Chondrocyte (in vitro differentiated cells): ENCODE measurements at regions not wholly inside any gene's neighbourhood (a gene's known extent, or its start where the extent isn't known, plus 50 kb on each side); places are given as distances from the start of the nearest gene placed in this dataset.

ENCODE experiments used
- DNase-seq: peaks from one replicate; pipeline ENCODE4 v3.0.0; 2021; ENCODE audit warnings: mixed read lengths, low spot score
- H3K27ac Mint-ChIP-seq: one replicate; pipeline ENCODE4 v1.8.0; 2021; ENCODE audit warnings: mild to moderate bottlenecking, moderate library complexity, mixed read lengths; ENCODE audit not compliant: unreplicated experiment
- H3K27me3 Mint-ChIP-seq: 2 replicates; pipeline ENCODE4 v1.8.0; 2021; ENCODE audit warnings: low read depth, mixed read lengths
- H3K36me3 Mint-ChIP-seq: 2 replicates; pipeline ENCODE4 v1.8.0; 2021; ENCODE audit warnings: low read depth, mixed read lengths
- H3K4me1 Mint-ChIP-seq: 2 replicates; pipeline ENCODE4 v1.8.0; 2021; ENCODE audit warnings: low read depth, mild to moderate bottlenecking, mixed read lengths
- H3K4me3 Mint-ChIP-seq: one replicate; pipeline ENCODE4 v1.8.0; 2021; ENCODE audit warnings: mild to moderate bottlenecking, moderate library complexity, mixed read lengths; ENCODE audit not compliant: unreplicated experiment
- H3K9me3 Mint-ChIP-seq: 2 replicates; pipeline ENCODE4 v1.8.0; 2021; ENCODE audit warnings: low read depth, mixed read lengths
- TF ChIP-seq, protein P1 (sequence below): fragments of 200-600 bp; sonication (generic); IDR thresholded peaks from 2 replicates; pipeline ENCODE4 v1.5.0; 2021; ENCODE audit warnings: antibody characterized with exemption, mild to moderate bottlenecking, moderate library complexity

DNA sequence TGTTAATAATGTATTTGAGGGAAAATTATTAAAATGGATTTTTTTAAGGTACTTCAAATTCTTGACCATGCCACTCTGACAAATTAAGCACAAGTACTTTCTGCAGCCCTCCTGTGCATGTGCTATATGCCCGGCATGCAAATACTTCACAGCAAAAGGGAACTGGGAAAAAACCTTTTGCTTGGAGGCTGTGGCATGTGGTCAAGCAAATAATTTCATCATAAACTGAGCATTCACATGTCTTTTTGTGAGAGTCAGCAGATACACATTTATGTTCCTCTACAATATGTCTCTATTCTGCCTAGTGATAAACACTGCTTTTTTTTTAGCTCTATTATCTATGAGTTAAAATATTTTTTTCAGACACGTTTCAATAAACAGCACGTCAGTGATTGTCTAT lies 53.7 kb upstream of the SEMA3A start:
- TF ChIP-seq, protein P1, sequence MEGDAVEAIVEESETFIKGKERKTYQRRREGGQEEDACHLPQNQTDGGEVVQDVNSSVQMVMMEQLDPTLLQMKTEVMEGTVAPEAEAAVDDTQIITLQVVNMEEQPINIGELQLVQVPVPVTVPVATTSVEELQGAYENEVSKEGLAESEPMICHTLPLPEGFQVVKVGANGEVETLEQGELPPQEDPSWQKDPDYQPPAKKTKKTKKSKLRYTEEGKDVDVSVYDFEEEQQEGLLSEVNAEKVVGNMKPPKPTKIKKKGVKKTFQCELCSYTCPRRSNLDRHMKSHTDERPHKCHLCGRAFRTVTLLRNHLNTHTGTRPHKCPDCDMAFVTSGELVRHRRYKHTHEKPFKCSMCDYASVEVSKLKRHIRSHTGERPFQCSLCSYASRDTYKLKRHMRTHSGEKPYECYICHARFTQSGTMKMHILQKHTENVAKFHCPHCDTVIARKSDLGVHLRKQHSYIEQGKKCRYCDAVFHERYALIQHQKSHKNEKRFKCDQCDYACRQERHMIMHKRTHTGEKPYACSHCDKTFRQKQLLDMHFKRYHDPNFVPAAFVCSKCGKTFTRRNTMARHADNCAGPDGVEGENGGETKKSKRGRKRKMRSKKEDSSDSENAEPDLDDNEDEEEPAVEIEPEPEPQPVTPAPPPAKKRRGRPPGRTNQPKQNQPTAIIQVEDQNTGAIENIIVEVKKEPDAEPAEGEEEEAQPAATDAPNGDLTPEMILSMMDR: no peak
- H3K36me3 Mint-ChIP-seq: peaks cover 8% of the 10 kb centered on the region
- no peak overlapping the region for H3K4me3 Mint-ChIP-seq
- H3K9me3 Mint-ChIP-seq: peaks cover 19% of the 10 kb centered on the region
- H3K27ac Mint-ChIP-seq: no peak overlapping the region
- H3K4me1 Mint-ChIP-seq: peaks cover 16% of the 10 kb centered on the region
- H3K27me3 Mint-ChIP-seq: no peaks in the 10 kb centered on the region
- DNase-seq: no peak

DNA sequence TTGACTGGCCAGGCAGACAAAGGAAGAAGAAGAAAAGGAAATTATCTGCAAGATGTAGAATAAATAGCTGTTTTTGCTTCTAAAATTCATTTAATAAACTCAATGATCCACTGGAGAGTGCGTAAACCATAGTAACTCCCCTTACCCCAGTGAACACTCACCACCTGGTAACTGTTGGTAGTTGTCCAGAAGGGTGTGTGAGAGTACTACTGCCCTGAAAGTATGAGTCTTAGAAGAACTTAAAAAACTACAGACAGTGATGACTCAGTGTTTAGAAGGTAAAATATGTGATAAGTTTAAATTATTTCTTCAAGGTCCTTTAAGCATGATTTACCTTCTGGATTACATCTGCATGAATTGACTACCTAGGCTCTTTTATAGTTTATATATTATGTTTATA lies 53.0 kb upstream of the SEMA3A start:
- Mint-ChIP-seq H3K27ac (no peak overlapping the region), H3K36me3 (peaks cover 8% of the 10 kb centered on the region), H3K27me3 (no peaks in the 10 kb centered on the region)

DNA sequence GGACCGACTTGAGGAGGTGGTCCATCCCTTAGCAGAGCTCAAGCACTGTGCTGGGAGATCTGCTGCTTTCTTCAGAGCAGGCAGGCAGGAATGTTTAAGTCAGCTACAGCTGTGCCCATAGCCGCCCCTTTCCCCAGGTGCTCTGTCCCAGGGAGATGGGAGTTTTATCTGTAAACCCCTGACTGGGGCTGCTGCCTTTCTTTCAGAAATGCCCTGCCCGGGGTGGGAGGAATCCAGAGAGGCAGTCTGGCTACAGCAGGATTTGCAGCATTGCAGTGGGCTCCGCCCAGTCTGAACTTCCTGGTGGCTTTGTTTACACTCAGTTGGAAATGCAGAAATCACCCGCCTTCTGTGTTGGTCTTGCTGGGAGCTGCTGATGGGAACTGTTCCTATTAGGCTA lies 51.2 kb upstream of the SEMA3A start:
- TF ChIP-seq, protein P1: no peak
- H3K9me3 Mint-ChIP-seq: peaks cover 34% of the 10 kb centered on the region
- peaks cover 3% of the 10 kb centered on the region for H3K4me1 Mint-ChIP-seq

More for the DNA sequence above, 53.0 kb upstream of the SEMA3A start:
- H3K9me3 Mint-ChIP-seq: peaks cover 25% of the 10 kb centered on the region
- DNase-seq: no peak
- no peak overlapping the region for H3K4me3 Mint-ChIP-seq
- H3K4me1 Mint-ChIP-seq: peaks cover 16% of the 10 kb centered on the region
- TF ChIP-seq, protein P1: no peak

More for the DNA sequence above, 51.2 kb upstream of the SEMA3A start:
- Mint-ChIP-seq H3K27ac (no peak overlapping the region), H3K36me3 (peaks cover 8% of the 10 kb centered on the region), H3K27me3 (no peaks in the 10 kb centered on the region), H3K4me3 (no peak overlapping the region)
- no peak for DNase-seq
